H1 (cell line): ENCODE measurements at regions not wholly inside any gene's neighbourhood (a gene's known extent, or its start where the extent isn't known, plus 50 kb on each side); places are given as distances from the start of the nearest gene placed in this dataset.

Experiments
- CTCF ChIA-PET: fragments of 300-600 bp; sonication (Branson Sonifier 250); formaldehyde crosslinking; loops from one replicate; lab custom pipeline; 2021; ENCODE audit not compliant: partially characterized antibody; lab: Charles Lee
- POLR2A ChIA-PET: fragments of 300-600 bp; sonication (Branson Sonifier 250); formaldehyde crosslinking; loops from one replicate; lab custom pipeline; 2021; ENCODE audit warnings: inconsistent platforms; ENCODE audit not compliant: partially characterized antibody; lab: Charles Lee
- DNase-seq, 2 experiments: peaks; one replicate each; pipeline versions ENCODE4 v3.0.0 to v3.0.0-alpha.2; 2010 to 2022; ENCODE audit warnings: low spot score in 2 of 2, low read depth in 1 of 2, mixed read lengths in 1 of 2
- FAIRE-seq: peaks from 2 replicates; lab custom pipeline; 2011; peaks lifted over from hg19 to GRCh38; lab: Jason Lieb, UNC
- H2AFZ ChIP-seq: 2 replicates; pipeline ENCODE4 v1.8.1; 2012; ENCODE audit warnings: low read length, inconsistent platforms
- H2AK5ac ChIP-seq: 2 replicates; pipeline ENCODE4 v1.6.1; 2013; ENCODE audit warnings: low read depth, low read length
- H2BK120ac ChIP-seq: replicated peaks from 2 replicates; pipeline ENCODE3; 2013; ENCODE audit warnings: low read depth, low read length, inconsistent platforms
- H2BK12ac ChIP-seq: 2 replicates; pipeline ENCODE4 v1.6.1; 2013; ENCODE audit warnings: low read depth, low read length
- H2BK15ac ChIP-seq: 2 replicates; pipeline ENCODE4 v1.6.1; 2013; ENCODE audit warnings: low read length
- H2BK20ac ChIP-seq: 2 replicates; pipeline ENCODE4 v1.6.1; 2013; ENCODE audit warnings: low read length
- H2BK5ac ChIP-seq: 2 replicates; pipeline ENCODE4 v1.6.1; 2013; ENCODE audit warnings: low read depth, low read length
- H3K14ac ChIP-seq: 2 replicates; pipeline ENCODE4 v1.6.1; 2013; ENCODE audit warnings: inconsistent platforms; ENCODE audit not compliant: insufficient read length
- H3K18ac ChIP-seq: 2 replicates; pipeline ENCODE4 v1.6.1; 2013; ENCODE audit warnings: low read length; ENCODE audit errors: extremely low read depth
- H3K23ac ChIP-seq: 2 replicates; pipeline ENCODE4 v1.6.1; 2013; ENCODE audit warnings: inconsistent platforms; ENCODE audit not compliant: insufficient read length
- H3K23me2 ChIP-seq: 2 replicates; pipeline ENCODE4 v1.6.1; 2013; ENCODE audit warnings: low read depth, low read length
- H3K27ac ChIP-seq: 2 replicates; pipeline ENCODE4 v1.6.1; 2011; ENCODE audit warnings: low read depth, low read length, inconsistent platforms
- H3K27me3 ChIP-seq, 4 experiments: replicated peaks in 1 of 4; 1 replicate in 1 of 4; 2 replicates in 3 of 4; pipeline versions ENCODE4 v1.6.1 to v1.8.1; 2011 to 2013; ENCODE audit warnings: low read length in 3 of 4, mild to moderate bottlenecking in 3 of 4, inconsistent platforms in 2 of 4, mixed read lengths in 2 of 4, moderate library complexity in 1 of 4; ENCODE audit not compliant: control insufficient read depth in 3 of 4, insufficient read depth in 3 of 4; ENCODE audit errors: extremely low read depth in 1 of 4
- H3K36me3 ChIP-seq, 4 experiments: 2 replicates each; pipeline versions ENCODE4 v1.6.1 to v1.8.1; 2011 to 2013; ENCODE audit warnings: mild to moderate bottlenecking in 4 of 4, low read length in 3 of 4, moderate library complexity in 2 of 4, control low read depth in 1 of 4, inconsistent platforms in 1 of 4; ENCODE audit not compliant: insufficient read depth in 4 of 4, control insufficient read depth in 2 of 4
- H3K4ac ChIP-seq: replicated peaks from 2 replicates; pipeline ENCODE3; 2013; ENCODE audit warnings: low read length, low read depth, mixed read lengths, inconsistent platforms; ENCODE audit not compliant: insufficient read length
- H3K4me1 ChIP-seq, 4 experiments: replicated peaks in 1 of 4; 1 replicate in 1 of 4; 2 replicates in 3 of 4; pipeline versions ENCODE4 v1.6.1 to v1.8.1; 2011 to 2013; ENCODE audit warnings: low read length in 3 of 4, inconsistent platforms in 2 of 4, mixed read lengths in 1 of 4; ENCODE audit not compliant: insufficient read depth in 4 of 4, control insufficient read depth in 3 of 4
- H3K4me2 ChIP-seq, 2 experiments: 2 replicates each; pipeline versions ENCODE4 v1.6.1 to v1.8.1; 2011 to 2013; ENCODE audit warnings: low read depth in 2 of 2, low read length in 2 of 2, control low read depth in 1 of 2, inconsistent platforms in 1 of 2, mild to moderate bottlenecking in 1 of 2; ENCODE audit not compliant: insufficient read depth in 1 of 2
- H3K4me3 ChIP-seq, 4 experiments: fragments of 200-600, 300-600 bp in 1 of 4; sonication (generic), shearing (Covaris generic), sonication (Bioruptor Twin) in 1 of 4; 2 replicates each; pipeline versions ENCODE4 v1.5.1 to v1.8.1; 2011 to 2016; ENCODE audit warnings: low read length in 4 of 4, low read depth in 3 of 4, control low read depth in 2 of 4, inconsistent platforms in 2 of 4, mild to moderate bottlenecking in 2 of 4, mixed read lengths in 1 of 4, moderate library complexity in 1 of 4; ENCODE audit not compliant: insufficient read depth in 2 of 4; ENCODE audit errors: extremely low read depth in 1 of 4
- H3K56ac ChIP-seq: replicated peaks from 2 replicates; pipeline ENCODE3; 2013; ENCODE audit warnings: low read depth, mild to moderate bottlenecking, mixed read lengths, low read length, inconsistent platforms; ENCODE audit not compliant: insufficient read length
- H3K79me1 ChIP-seq: 2 replicates; pipeline ENCODE4 v1.6.1; 2013; ENCODE audit warnings: low read depth, low read length, control low read depth
- H3K79me2 ChIP-seq, 2 experiments: 2 replicates each; pipeline versions ENCODE4 v1.6.1 to v1.8.1; 2012 to 2013; ENCODE audit warnings: low read length in 2 of 2, mild to moderate bottlenecking in 2 of 2, inconsistent platforms in 1 of 2; ENCODE audit not compliant: insufficient read depth in 2 of 2, control insufficient read depth in 1 of 2
- H3K9ac ChIP-seq, 4 experiments: replicated peaks in 1 of 4; 1 replicate in 1 of 4; 2 replicates in 3 of 4; pipeline versions ENCODE4 v1.6.1 to v1.8.1; 2011 to 2013; ENCODE audit warnings: low read depth in 3 of 4, low read length in 3 of 4, control low read depth in 2 of 4, mild to moderate bottlenecking in 2 of 4, moderate library complexity in 2 of 4, inconsistent platforms in 1 of 4; ENCODE audit errors: extremely low read depth in 1 of 4
- H3K9me3 ChIP-seq, 2 experiments: 2 replicates each; pipeline versions ENCODE4 v1.6.1 to v1.8.1; 2012 to 2013; ENCODE audit warnings: mild to moderate bottlenecking in 2 of 2, moderate library complexity in 2 of 2, control low read depth in 1 of 2, inconsistent platforms in 1 of 2, low read depth in 1 of 2, low read length in 1 of 2, mixed read lengths in 1 of 2; ENCODE audit not compliant: insufficient read depth in 2 of 2
- H4K20me1 ChIP-seq, 2 experiments: replicated peaks in 1 of 2; 2 replicates each; pipeline versions ENCODE3 to v1.8.1; 2011 to 2013; ENCODE audit warnings: inconsistent platforms in 2 of 2, low read length in 2 of 2, mild to moderate bottlenecking in 1 of 2; ENCODE audit not compliant: insufficient read depth in 2 of 2, control insufficient read depth in 1 of 2
- H4K5ac ChIP-seq: 2 replicates; pipeline ENCODE4 v1.6.1; 2013; ENCODE audit warnings: low read length, low read depth, mixed read lengths, inconsistent platforms; ENCODE audit not compliant: insufficient read length
- H4K8ac ChIP-seq: 2 replicates; pipeline ENCODE4 v1.8.0; 2013; ENCODE audit warnings: mild to moderate bottlenecking, moderate library complexity, low read length, inconsistent platforms; ENCODE audit not compliant: insufficient read depth; ENCODE audit errors: extremely low read depth
- H4K91ac ChIP-seq: replicated peaks from 2 replicates; pipeline ENCODE3; 2013; ENCODE audit warnings: low read length, mixed read lengths, inconsistent platforms; ENCODE audit not compliant: insufficient read length
- CBX5 ChIP-seq: fragments of 300-800, 300-1000 bp; sonication (generic); IDR thresholded peaks from 2 replicates; pipeline ENCODE4 v1.7.1; 2016; ENCODE audit warnings: antibody characterized with exemption, low read length, low read depth
- CBX8 ChIP-seq: fragments of 300-800, 300-1000 bp; sonication (generic); IDR thresholded peaks from 2 replicates; pipeline ENCODE4 v1.7.1; 2016; ENCODE audit warnings: low read depth, low read length, borderline replicate concordance
- CEBPB ChIP-seq: IDR thresholded peaks from 2 replicates; pipeline ENCODE4 v1.6.1; 2012; ENCODE audit warnings: low read depth, low read length
- CHD1 ChIP-seq: IDR thresholded peaks from 2 replicates; pipeline ENCODE4 v1.6.1; 2012; ENCODE audit warnings: low read depth, low read length, improper control_type of control experiment
- E2F6 ChIP-seq: IDR thresholded peaks from 2 replicates; pipeline ENCODE4 v1.6.1; 2012; ENCODE audit warnings: inconsistent platforms
- EP300 ChIP-seq, 2 experiments: IDR thresholded peaks; 1 replicate in 1 of 2; 2 replicates in 1 of 2; pipeline ENCODE4 v1.6.1; 2011 to 2012; ENCODE audit warnings: low read depth in 2 of 2, low read length in 2 of 2, mild to moderate bottlenecking in 2 of 2, borderline replicate concordance in 1 of 2, inconsistent platforms in 1 of 2, moderate library complexity in 1 of 2
- HDAC6 ChIP-seq: IDR thresholded peaks from one replicate; pipeline ENCODE4 v1.7.1; 2012; ENCODE audit warnings: low read depth, mild to moderate bottlenecking, inconsistent platforms, low read length, moderate library complexity
- JUN ChIP-seq: IDR thresholded peaks from 2 replicates; pipeline ENCODE4 v1.6.1; 2011; ENCODE audit warnings: low read depth, mild to moderate bottlenecking, improper control_type of control experiment, low read length
- SIX5 ChIP-seq: IDR thresholded peaks from 2 replicates; pipeline ENCODE4 v1.6.1; 2011; ENCODE audit warnings: mild to moderate bottlenecking, low read depth, low read length
- SP2 ChIP-seq: IDR thresholded peaks from 2 replicates; pipeline ENCODE4 v1.6.1; 2012; ENCODE audit warnings: mild to moderate bottlenecking, low read length, inconsistent platforms
- SP4 ChIP-seq: IDR thresholded peaks from 2 replicates; pipeline ENCODE4 v1.6.1; 2012; ENCODE audit warnings: low read length, inconsistent platforms
- WGBS, 2 experiments: shearing (Covaris generic) in 1 of 2; methylation state at CpG; one replicate each; pipeline versions ENCODE4 v1.1.6 to v1.1.7; 2013 to 2015; ENCODE audit warnings: low lambda C conversion rate in 2 of 2, mixed read lengths in 2 of 2, inconsistent platforms in 1 of 2, low coverage in 1 of 2, missing lambda C conversion rate in 1 of 2; ENCODE audit not compliant: insufficient replicate concordance in 2 of 2, insufficient coverage in 1 of 2, insufficient read length in 1 of 2; ENCODE audit errors: extremely low coverage in 1 of 2, missing lambda C conversion rate in 1 of 2; 5-methylcytosine and 5-hydroxymethylcytosine counted together

- WGBS, 2 experiments: 86% methylated on average over 5 of the region's 5 CpGs; no CpG with 5 or more reads in 1 of the 2 experiments
- Histone ChIP-seq H3K4me1 (peaks cover 0 to 2% (median 0%) of the 10 kb centered on the region in 4 experiments; a peak in 1 of 7 replicates), H3K27me3 (no peaks in the 10 kb centered on the region), H3K36me3 (no peaks in the 10 kb centered on the region), H2BK120ac (no peak overlapping the region), H3K9me3 (no peaks in the 10 kb centered on the region), H2BK20ac (no peak overlapping the region), H2BK15ac (no peak overlapping the region), H2AK5ac (no peak overlapping the region), H3K4me2 (no peak overlapping the region), H4K5ac (no peak overlapping the region), H4K91ac (no peak overlapping the region), H4K20me1 (no peaks in the 10 kb centered on the region), H4K8ac (no peak overlapping the region), H3K9ac (no peak overlapping the region), H3K79me2 (no peaks in the 10 kb centered on the region), H3K23ac (no peak overlapping the region), H2BK5ac (no peak overlapping the region), H3K4ac (no peak overlapping the region), H3K4me3 (no peak overlapping the region), H3K18ac (no peak overlapping the region), H3K23me2 (peaks cover 2% of the 10 kb centered on the region; the same call in 1 of the 2 replicates), H3K56ac (no peak overlapping the region), H2AFZ (no peak overlapping the region), H3K79me1 (peaks cover 2% of the 10 kb centered on the region; the same call in 1 of the 2 replicates), H3K27ac (no peak overlapping the region), H2BK12ac (no peak overlapping the region), H3K14ac (no peak overlapping the region)
- DNase-seq (no peak), FAIRE-seq (no peak)
- ChIA-PET CTCF (interaction anchor here (1.2 kb wide), 1 partner anchor 36 kb away, joined by 3 read pairs; no protein-coding TSS in a partner anchor), POLR2A (no interaction called here)
- TF ChIP-seq SIX5: no peak
- TF ChIP-seq CHD1: no peak
- no peak for TF ChIP-seq E2F6
- no peak for TF ChIP-seq SP4
- no peak for TF ChIP-seq CEBPB
- TF ChIP-seq SP2: no peak
- no peak for TF ChIP-seq CBX8
- TF ChIP-seq JUN: no peak
- TF ChIP-seq HDAC6: no peak
- TF ChIP-seq EP300 (IDR thresholded peaks at IDR 0.05; ENCODE audit: borderline replicate concordance in 1 of 2, low read depth in 2 of 2, low read length in 2 of 2): no peak
- no peak for TF ChIP-seq CBX5
Measured at GRCh38 chr18:78919956-78920355, 59.7 kb upstream of the SALL3 start.
